ENCODE measurements at regions not wholly inside any gene's neighbourhood (a gene's known extent, or its start where the extent isn't known, plus 50 kb on each side); places are given as distances from the start of the nearest gene placed in this dataset.

DNA sequence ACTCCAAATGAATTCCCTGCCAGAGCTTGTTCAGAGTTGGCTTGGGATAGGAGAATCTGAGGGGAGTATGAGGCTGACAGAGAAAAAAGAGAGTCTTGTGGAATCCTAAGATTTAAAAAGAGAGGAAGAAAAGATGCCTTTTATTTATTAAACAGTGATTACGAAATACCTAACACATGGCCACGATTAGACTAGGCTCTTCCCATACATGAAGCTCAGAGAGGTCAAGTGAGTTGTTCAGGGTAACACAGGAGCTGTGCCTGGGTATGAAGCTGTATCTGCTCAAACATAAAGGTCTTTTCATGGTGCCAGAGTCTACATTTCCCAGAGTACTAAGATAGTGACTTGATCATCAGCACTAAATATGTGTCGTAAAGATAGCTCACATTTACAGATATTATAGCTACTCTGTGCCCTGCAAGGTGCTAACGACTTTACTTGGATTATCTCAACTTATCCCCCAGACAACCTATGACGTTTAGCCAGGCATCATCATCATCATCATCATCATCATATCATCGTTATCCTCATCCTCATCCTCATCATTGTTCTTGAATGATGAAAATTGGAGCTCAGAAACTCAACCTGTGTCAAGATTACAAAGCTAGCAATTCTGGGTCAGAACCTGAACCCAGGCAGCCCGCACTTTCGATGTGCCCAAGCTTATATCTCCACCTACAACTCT lies 500.8 kb downstream of the NPIPA7 start:
- ATAC-seq, result no peak

DNA sequence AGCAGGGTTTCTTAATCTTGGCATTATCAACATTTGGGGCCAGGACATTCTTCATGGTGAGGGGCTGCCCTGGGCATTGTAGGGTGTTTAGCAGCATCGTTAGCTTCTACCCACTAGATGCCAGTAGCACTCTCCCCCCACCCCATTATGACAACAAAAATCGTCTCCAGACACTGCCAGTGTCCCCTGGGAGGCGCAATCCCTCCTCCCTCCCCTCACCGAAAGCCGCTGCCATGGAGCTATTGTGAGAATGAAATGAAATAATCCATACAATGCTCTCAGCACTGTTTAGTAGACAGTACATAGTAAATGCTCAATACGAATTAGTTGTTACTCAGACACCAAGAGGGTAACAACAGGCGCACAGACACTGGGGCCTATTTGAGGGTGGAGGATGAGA lies 502.9 kb downstream of the NPIPA7 start:
- in situ Hi-C loops (cut with MboI; ENCODE audit: low sequenced_read_pairs in 4 of 4), result no loop called here
- no peak for DNase-seq

More for the DNA sequence above, 500.8 kb downstream of the NPIPA7 start:
- Histone ChIP-seq H3K27ac (no peak overlapping the region), H3K9me3 (no peaks in the 10 kb centered on the region), H3K27me3 (no peaks in the 10 kb centered on the region), H3K4me3 (no peak overlapping the region), H3K4me1 (no peaks in the 10 kb centered on the region), H3K36me3 (no peaks in the 10 kb centered on the region)
- in situ Hi-C loops (cut with MboI; ENCODE audit: low sequenced_read_pairs in 4 of 4), result no loop called here
- intact Hi-C loops (cut with DNase I; ENCODE audit: low total_unique reads), result no loop called here
- no peak for DNase-seq
- TF ChIP-seq, protein P1, sequence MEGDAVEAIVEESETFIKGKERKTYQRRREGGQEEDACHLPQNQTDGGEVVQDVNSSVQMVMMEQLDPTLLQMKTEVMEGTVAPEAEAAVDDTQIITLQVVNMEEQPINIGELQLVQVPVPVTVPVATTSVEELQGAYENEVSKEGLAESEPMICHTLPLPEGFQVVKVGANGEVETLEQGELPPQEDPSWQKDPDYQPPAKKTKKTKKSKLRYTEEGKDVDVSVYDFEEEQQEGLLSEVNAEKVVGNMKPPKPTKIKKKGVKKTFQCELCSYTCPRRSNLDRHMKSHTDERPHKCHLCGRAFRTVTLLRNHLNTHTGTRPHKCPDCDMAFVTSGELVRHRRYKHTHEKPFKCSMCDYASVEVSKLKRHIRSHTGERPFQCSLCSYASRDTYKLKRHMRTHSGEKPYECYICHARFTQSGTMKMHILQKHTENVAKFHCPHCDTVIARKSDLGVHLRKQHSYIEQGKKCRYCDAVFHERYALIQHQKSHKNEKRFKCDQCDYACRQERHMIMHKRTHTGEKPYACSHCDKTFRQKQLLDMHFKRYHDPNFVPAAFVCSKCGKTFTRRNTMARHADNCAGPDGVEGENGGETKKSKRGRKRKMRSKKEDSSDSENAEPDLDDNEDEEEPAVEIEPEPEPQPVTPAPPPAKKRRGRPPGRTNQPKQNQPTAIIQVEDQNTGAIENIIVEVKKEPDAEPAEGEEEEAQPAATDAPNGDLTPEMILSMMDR (IDR thresholded peaks at IDR 0.05 in 4 of 5, conservative IDR thresholded peaks at IDR 0.05 in 1 of 5), result no peak
- no peak for TF ChIP-seq POLR2A (IDR thresholded peaks at IDR 0.05)

DNA sequence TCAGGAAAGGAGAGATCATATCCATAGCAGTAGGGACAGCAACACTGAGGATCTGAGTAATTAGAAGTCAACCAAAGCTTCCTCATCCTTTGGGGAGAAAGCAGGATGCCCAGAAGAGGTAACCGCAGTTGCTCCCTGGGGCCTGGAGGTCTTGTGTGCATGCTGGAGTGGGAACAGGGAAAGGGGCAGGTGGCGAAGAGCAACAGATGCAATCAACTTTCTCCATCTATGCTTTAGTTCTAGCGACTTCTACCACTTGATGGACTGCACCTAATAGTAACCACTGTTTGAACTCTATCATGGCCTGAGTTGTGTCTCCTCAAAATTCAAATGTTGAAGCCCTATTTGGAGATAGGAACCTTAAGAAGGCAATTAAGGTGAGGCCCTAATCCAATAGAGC lies 503.8 kb downstream of the NPIPA7 start:
- in situ Hi-C loops (cut with MboI; ENCODE audit: low sequenced_read_pairs in 4 of 4) (no loop called here), intact Hi-C loops (cut with DNase I; ENCODE audit: low total_unique reads) (no loop called here)
- Histone ChIP-seq H3K4me3 (no peak overlapping the region), H3K27me3 (no peaks in the 10 kb centered on the region), H3K27ac (no peak overlapping the region), H3K9me3 (no peaks in the 10 kb centered on the region), H3K4me1 (no peaks in the 10 kb centered on the region), H3K36me3 (no peaks in the 10 kb centered on the region)
- no peak for ATAC-seq
- no peak for TF ChIP-seq POLR2A (IDR thresholded peaks at IDR 0.05)
- TF ChIP-seq, protein P1 (IDR thresholded peaks at IDR 0.05 in 4 of 5, conservative IDR thresholded peaks at IDR 0.05 in 1 of 5), result no peak
- no peak for DNase-seq

More for the DNA sequence above, 502.9 kb downstream of the NPIPA7 start:
- no peaks in the 10 kb centered on the region for H3K4me1 ChIP-seq
- H3K9me3 ChIP-seq, result no peaks in the 10 kb centered on the region
- H3K27ac ChIP-seq, result no peak overlapping the region
- no peaks in the 10 kb centered on the region for H3K27me3 ChIP-seq
- no peak overlapping the region for H3K4me3 ChIP-seq
- intact Hi-C loops (cut with DNase I; ENCODE audit: low total_unique reads), result no loop called here
- no peaks in the 10 kb centered on the region for H3K36me3 ChIP-seq
- TF ChIP-seq, protein P1 (IDR thresholded peaks at IDR 0.05 in 4 of 5, conservative IDR thresholded peaks at IDR 0.05 in 1 of 5), result no peak
- no peak for TF ChIP-seq POLR2A (IDR thresholded peaks at IDR 0.05)
- no peak for ATAC-seq

DNA sequence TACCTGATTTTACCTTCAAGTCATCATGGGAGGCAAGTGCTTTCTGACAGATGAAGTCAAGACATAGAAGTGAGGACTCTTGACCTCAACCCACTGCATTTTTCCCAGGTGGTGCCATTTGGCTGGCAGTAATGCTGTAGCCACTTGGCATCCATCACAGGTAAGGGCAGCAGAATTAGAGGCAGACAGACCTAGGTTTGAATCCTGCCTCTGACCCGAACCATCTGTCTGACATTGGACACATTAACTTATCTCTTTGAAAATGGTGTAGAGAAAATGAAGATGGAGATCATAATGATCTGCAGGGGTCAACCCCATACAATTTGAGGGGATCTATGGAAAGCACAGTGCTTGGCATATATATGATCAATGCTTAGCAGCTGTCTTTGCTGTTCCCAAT lies 505.5 kb downstream of the NPIPA7 start:
- Histone ChIP-seq H3K4me3 (no peak overlapping the region), H3K36me3 (no peaks in the 10 kb centered on the region), H3K4me1 (no peaks in the 10 kb centered on the region), H3K9me3 (no peaks in the 10 kb centered on the region), H3K27me3 (no peaks in the 10 kb centered on the region), H3K27ac (no peak overlapping the region)
- ATAC-seq (no peak), DNase-seq (no peak)
- TF ChIP-seq, protein P1 (IDR thresholded peaks at IDR 0.05 in 4 of 5, conservative IDR thresholded peaks at IDR 0.05 in 1 of 5), result no peak
- no peak for TF ChIP-seq POLR2A (IDR thresholded peaks at IDR 0.05)
- intact Hi-C loops (cut with DNase I; ENCODE audit: low total_unique reads), result no loop called here
- in situ Hi-C loops (cut with MboI; ENCODE audit: low sequenced_read_pairs in 4 of 4), result no loop called here

DNA sequence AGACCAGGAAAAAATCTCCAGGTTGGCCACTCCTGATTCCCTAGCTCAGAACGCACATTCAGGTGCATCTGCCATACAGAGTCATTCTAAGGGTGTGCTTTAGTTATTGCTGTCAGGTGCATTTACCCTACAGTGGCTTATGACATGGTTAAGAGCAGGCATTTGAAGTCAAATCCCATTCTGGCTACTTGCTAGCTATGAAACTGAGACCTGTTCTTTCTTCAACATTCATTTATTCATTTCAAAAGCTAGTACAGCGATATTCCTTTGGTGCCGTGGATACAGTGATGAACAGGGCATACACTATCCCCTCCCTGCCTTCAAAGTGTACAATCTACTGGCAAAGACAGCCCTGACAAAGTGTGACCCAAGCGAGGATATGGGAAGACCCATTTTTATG lies 508.3 kb downstream of the NPIPA7 start:
- no peak overlapping the region for H3K4me3 ChIP-seq
- H3K4me1 ChIP-seq, result no peaks in the 10 kb centered on the region
- H3K36me3 ChIP-seq, result no peaks in the 10 kb centered on the region
- intact Hi-C loops (cut with DNase I; ENCODE audit: low total_unique reads) (no loop called here), in situ Hi-C loops (cut with MboI; ENCODE audit: low sequenced_read_pairs in 4 of 4) (no loop called here)
- H3K9me3 ChIP-seq, result no peaks in the 10 kb centered on the region
- no peak for TF ChIP-seq POLR2A (IDR thresholded peaks at IDR 0.05)
- TF ChIP-seq, protein P1 (IDR thresholded peaks at IDR 0.05 in 4 of 5, conservative IDR thresholded peaks at IDR 0.05 in 1 of 5), result no peak
- H3K27me3 ChIP-seq, result no peaks in the 10 kb centered on the region
- H3K27ac ChIP-seq, result no peak overlapping the region
- ATAC-seq (no peak), DNase-seq (no peak)

All from gastrocnemius medialis (tissue), 4 donors.